ELR (cell line): ENCODE measurements at regions not wholly inside any gene's neighbourhood (a gene's known extent, or its start where the extent isn't known, plus 50 kb on each side); places are given as distances from the start of the nearest gene placed in this dataset.
A peak's percentile ranks its signal among the peaks of the same experiment; 100 is the strongest.
"Not testable (repeated sequence)": the region's sequence is repeated elsewhere in the genome, so short reads cannot be mapped to it uniquely, and the experiment has no call there.

Experiments used
- DNase-seq: peaks from one replicate; pipeline ENCODE4 v3.0.0-alpha.2; 2015; ENCODE audit warnings: low read depth

GRCh38 chr5:114952876-114953275 lies 216.8 kb downstream of the TRIM36 start:
- DNase-seq, result no peak

DNA sequence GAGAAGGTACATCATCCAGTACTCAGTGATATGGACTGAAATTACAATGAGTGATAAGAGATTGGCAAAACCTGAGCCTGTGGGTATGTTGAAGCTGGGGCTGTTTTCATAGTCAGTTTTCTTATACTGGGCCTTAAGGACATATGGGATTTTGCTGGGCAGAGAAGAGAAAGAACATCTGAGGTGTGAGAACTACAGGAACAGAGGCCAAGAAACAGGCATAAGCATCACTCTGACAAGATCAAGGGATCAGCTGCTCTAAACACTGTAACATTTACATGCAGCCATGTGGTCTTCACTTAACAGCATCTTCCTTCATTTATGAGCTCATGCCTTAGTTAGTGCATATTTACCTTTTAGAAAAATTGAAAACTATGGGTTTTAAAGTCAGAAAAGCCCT lies 220.0 kb downstream of the TRIM36 start:
- DNase-seq, result no peak

DNA sequence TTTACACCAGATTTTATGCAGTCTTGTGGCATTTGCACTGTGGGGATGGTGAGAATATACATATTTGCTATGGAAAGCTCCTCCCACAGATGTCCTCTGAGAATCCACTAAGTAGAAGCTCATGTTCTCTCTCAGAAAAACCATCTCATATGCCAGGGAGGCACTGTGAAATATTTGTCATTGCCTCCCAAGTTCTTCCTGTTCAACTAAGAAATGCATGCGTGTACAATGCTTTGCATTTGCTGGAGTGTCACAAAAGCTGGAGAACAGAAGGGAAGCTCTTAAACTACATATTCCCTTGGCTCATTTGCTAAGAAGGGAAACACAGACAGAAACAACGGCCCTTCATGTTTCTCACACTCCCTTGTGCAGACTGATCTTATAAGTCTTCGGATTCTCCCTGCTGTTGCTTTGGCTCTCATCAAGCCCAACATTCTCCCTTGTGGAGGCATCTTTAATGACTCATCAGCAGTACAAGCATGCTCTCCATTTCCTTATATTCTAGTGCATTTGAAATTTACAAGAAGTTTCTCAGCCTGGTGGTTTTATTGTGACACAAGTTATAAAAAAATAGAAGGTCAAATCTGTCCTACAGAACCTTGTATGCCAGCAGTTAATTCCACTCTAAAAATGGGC lies 220.6 kb downstream of the TRIM36 start:
- peak; percentile 1 for DNase-seq

DNA sequence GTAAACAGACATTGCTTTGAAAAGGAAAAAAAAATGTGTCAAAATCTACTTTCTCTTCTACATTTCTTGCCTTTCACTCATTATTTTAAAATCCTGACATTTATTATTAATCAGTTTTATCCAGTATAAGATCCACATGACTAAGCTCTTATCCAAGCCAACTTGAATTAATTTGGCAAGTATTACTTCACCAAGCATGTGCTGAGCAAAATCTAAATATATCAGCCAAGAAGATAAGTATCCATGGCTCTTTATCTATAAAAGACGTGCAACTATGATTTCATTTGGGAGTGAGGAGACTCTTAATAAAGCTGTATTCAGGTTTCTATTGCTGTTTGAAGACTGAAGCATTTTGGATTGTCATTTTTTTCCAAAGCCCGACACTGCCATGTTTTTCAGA lies 221.3 kb downstream of the TRIM36 start:
- DNase-seq, result no peak

DNA sequence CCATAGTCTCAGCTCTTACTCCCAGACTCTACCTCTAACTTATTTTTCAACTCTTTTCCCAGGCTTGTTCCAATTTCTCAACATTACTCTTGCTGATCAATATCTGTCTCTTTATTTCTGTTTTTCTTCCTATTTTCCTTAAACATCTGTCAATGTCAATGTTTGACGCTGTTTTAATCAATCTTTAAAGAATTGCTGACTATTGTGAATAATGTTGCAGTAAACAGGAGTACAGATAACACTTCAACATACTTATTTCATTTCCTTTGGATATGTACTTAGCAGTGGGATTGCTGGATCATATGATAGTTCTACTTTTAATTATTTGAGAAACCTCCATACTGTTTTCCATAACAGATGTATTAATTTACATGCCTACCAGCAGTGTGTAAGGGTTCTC lies 229.0 kb downstream of the TRIM36 start:
- DNase-seq, result no peak

- DNase-seq, result no peak
These were observed 234.2 kb downstream of the TRIM36 start for GRCh38 chr5:114935490-114935889.

DNA sequence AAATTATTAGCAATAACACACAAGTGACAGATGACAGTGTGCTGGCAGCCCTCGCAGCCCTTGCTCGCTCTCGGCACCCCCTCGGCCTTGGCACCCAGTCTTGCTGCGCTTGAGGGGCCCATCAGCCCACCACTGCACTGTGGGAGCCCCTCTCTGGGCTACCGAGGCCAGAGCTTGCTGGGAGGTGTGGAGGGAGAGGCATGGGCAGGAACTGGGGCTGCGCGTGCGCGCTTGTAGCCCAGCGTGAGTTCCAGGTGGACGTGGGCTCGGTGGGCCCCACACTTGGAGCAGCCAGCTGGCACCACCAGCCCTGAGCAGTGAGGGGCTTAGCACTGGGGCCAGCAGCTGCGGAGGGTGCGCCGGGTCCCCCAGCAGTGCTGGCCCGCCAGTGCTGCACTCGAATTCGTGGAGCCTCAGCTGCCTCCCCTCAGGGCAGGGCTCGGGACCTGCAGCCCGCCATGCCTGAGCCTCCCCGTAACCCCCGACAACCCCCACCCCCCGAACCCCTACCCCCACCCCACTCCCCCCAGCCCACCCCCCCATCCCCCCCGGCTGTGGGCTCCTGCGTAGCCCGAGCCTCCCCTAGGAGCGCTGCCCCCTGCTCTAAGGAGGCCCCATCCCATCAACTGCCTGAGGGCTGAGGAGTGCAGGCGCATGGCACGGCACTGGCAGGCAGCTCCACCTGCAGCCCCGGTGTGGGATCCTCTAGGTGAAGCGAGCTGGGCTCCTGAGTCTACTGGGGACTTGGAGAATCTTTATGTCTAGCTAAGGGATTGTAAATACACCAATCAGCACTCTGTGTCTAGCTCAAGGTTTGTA lies 240.9 kb downstream of the TRIM36 start:
- no peak for DNase-seq

- no peak for DNase-seq
These were observed 244.9 kb downstream of the TRIM36 start for GRCh38 chr5:114924769-114925168.

GRCh38 chr5:114912189-114912920 lies 257.4 kb downstream of the TRIM36 start:
- no peak for DNase-seq

DNA sequence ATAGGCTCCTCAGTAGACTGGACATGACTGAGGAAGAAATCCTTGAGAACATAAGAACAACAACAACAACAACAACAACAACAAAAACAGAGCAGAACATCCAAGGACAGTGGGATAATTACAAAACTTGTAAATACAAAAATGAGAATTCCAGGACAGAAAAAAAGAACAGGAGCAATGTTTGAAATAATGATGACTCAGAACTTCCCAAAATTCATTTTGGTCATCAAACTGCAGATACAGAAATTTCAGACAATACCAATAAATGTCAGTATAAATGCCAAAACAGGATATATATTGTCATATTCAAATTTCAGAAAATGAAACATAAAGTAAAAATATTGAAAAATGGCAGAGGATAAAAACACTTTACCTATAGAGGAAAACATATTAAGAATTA lies 259.0 kb downstream of the TRIM36 start:
- DNase-seq, result no peak

DNA sequence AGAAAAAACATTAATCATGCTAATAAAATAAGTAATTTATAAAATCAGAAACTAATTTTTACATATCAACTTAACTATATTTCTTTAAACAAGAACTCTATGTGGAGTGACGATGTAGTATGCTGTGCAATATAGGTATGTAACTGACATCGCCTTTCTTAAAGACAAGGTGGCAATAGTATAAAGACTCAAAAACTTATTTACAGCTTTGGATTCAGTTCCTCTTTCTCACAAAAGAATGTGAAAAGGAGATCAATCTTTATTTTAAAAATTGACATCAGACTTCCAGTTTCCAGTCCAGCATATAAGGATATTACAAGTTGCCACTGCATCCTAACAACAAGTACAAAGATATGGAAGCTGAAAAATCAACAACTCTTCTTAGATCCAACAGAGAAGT lies 260.3 kb downstream of the TRIM36 start:
- no peak for DNase-seq

GRCh38 chr5:114903767-114904166 lies 265.9 kb downstream of the TRIM36 start:
- DNase-seq, result no peak

- no peak for DNase-seq
These were observed 271.1 kb downstream of the TRIM36 start for GRCh38 chr5:114898602-114899001.

GRCh38 chr5:114883675-114884074 lies 286.0 kb downstream of the TRIM36 start:
- DNase-seq, result no peak

- DNase-seq, result no peak
These were observed 310.3 kb downstream of the TRIM36 start for GRCh38 chr5:114859438-114859735.

DNA sequence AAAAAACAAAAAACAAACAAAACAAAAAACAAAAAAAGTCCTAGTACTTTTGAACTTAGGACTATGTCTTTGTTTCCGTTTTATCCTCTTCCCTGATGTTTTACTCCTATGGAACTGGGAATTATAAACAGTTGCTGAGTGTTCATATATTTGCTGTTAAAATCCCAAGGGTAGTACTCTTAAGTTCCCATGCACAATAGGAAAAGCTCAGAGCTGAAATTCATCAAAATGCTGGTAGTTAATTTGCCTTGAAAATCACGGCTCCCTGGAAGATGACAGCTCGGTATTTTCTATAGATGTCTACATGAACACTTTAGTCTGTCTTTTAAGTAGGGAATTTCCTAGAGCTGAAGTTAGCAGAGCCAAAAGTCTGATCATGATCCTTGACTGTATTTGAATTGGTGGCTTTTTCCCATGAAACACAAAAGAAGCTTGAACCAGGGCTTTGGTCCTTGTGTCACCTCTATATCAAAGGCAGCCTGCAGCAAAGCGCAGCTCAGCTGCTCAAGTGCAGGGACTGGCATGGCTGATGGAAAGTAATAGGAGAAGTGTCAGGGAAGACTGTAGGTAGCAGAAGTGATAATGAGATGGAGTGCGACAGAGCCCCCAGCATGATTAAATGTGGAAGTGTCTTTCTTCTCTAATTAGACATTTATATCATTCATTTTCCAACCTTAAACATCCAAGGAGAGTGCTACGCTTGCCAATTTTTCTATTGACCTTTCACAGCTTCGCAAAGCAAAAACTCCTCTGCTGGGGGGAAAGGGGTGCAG lies 310.9 kb downstream of the TRIM36 start:
- no peak for DNase-seq

DNA sequence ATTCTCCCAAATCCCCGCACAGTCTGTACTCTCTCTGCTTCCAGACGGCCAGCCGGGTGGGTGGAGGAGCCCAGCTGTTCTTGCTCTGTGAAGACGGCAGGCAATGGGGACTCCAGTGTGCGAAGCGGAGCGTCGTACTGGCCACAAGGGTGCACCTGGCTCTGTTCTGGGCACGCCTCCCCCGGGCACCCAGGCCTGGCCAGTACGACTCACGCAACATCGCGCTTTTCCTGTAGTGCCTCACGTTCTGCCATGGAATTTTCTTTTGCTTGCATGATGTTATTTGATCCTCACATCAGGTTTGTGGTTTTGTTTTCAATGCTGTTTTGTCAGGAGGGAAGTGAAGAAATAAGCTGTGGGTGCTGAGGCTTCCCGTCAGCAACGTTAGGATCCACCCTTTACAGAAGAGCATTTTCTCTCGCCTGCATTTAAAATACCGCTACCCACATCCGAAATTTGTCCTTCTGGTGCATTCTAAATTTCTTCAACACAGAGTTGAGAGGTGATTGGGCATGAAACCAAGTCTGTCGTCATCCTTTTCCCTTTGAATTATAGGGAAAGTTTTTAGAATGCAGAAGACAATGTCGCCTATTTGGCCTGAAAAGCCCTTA lies 311.7 kb downstream of the TRIM36 start:
- peak; percentile 20 for DNase-seq

DNA sequence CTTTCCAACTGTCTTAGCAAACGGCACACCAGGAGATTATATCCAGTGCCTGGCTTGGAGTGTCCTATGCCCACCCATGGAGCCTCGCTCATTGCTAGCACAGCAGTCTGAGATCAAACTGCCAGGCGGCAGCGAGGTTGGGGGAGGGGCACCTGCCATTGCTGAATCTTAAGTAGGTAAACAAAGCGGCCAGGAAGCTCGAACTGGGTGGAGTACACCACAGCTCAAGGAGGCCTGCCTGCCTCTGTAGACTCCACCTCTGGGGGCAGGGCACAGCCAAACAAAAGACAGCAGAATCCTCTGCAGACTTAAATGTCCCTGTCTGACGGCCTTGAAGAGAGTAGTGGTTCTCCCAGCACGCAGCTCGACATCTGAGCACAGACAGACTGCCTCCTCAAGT lies 325.0 kb downstream of the TRIM36 start:
- DNase-seq, result not testable (repeated sequence)

- no peak for DNase-seq
These were observed 330.3 kb downstream of the TRIM36 start for GRCh38 chr5:114839360-114839759.

- DNase-seq, result no peak
These were observed 330.8 kb downstream of the TRIM36 start for GRCh38 chr5:114838937-114839336.

GRCh38 chr5:114830114-114830513 lies 339.6 kb downstream of the TRIM36 start:
- DNase-seq, result no peak

GRCh38 chr5:114822863-114823262 lies 346.8 kb downstream of the TRIM36 start:
- no peak for DNase-seq
